ENCODE measurements at regions not wholly inside any gene's neighbourhood (a gene's known extent, or its start where the extent isn't known, plus 50 kb on each side); places are given as distances from the start of the nearest gene placed in this dataset.

DNA sequence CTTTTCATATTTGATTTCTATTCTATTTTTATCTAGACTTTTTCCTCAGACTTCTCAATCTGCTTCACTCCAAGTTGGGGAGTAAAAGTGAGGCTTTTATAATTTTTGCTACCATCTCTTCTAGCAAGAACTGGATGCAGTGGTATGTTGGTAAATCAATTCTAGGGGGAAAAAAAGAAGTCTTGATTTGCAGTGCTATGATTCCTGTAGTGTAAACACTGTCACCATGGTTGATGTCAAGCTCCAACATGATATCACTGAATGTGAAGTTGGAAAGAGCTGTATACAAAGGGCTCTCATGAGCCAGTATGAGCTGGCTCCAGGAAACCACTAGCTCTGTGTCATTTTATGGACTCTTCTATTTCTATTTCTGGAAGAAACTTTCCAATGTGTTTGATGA is 439.2 kb downstream of the NTRK2 start:
- no peaks in the 10 kb centered on the region for H3K9me3 ChIP-seq (ENCODE audit: low read length)
- no peaks in the 10 kb centered on the region for H3K36me3 ChIP-seq (ENCODE audit: low read depth, low read length)
- H2AFZ ChIP-seq (ENCODE audit: low read length): no peak overlapping the region
- TF ChIP-seq EZH2phosphoT487 (IDR thresholded peaks at IDR 0.05; ENCODE audit: borderline replicate concordance, low read length): no peak
- TF ChIP-seq CTCF (conservative IDR thresholded peaks at IDR 0.05; ENCODE audit: low read depth, low read length): no peak
- TF ChIP-seq EZH2 (IDR thresholded peaks at IDR 0.05; ENCODE audit: low read length, unreplicated experiment): no peak
- no TSS peak for BruUV-seq (replicated peaks)
- H3K4me1 ChIP-seq (ENCODE audit: insufficient read depth, low read length): no peaks in the 10 kb centered on the region
- no peaks in the 10 kb centered on the region for H4K20me1 ChIP-seq (ENCODE audit: low read length)
- H3K27me3 ChIP-seq (ENCODE audit: low read length): no peaks in the 10 kb centered on the region
- no peaks in the 10 kb centered on the region for H3K79me2 ChIP-seq (ENCODE audit: low read length)
- POLR2A ChIA-PET (ENCODE audit: unreplicated experiment): no interaction called here
- intact Hi-C loops (cut with micrococcal nuclease): no loop called here
- no peak overlapping the region for H3K4me2 ChIP-seq (ENCODE audit: low read length)
- DNase-seq (no peak), ATAC-seq (no peak)
- H3K9ac ChIP-seq (ENCODE audit: low read length): no peak overlapping the region
- CTCF ChIA-PET: no interaction called here
- no peaks in the 10 kb centered on the region for H3F3A ChIP-seq (ENCODE audit: low read length, unreplicated experiment)
- H3K4me3 ChIP-seq (ENCODE audit: low read length): no peak overlapping the region
- H3K27ac ChIP-seq (ENCODE audit: low read length): no peak overlapping the region
- no peaks in the 10 kb centered on the region for H3K9me2 ChIP-seq (replicated peaks; ENCODE audit: low read length)

DNA sequence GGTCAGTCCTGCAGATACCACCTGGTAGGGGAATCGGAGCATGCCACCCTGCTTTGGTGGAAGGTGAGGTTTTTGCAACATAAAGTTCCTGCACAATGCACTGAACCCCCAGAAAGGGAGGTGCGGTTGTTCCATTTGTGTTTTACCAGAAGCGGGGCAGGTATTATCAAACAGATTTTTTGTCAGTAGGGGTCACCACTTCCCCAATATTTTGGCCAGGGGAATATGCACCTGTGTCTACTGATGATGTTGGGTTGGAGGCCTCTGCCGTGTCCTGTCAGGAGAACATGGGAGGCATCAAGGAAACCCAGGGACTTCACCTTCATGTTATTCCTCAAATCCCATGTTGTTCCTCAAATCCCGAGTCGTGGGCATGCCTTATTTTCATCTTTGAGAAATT is 438.7 kb downstream of the NTRK2 start:
- no peaks in the 10 kb centered on the region for H3K9me2 ChIP-seq (replicated peaks; ENCODE audit: low read length)
- H3F3A ChIP-seq (ENCODE audit: low read length, unreplicated experiment): no peaks in the 10 kb centered on the region
- CTCF ChIA-PET: no interaction called here
- intact Hi-C loops (cut with micrococcal nuclease): no loop called here
- TF ChIP-seq EZH2phosphoT487 (IDR thresholded peaks at IDR 0.05; ENCODE audit: borderline replicate concordance, low read length) (no peak), EZH2 (IDR thresholded peaks at IDR 0.05; ENCODE audit: low read length, unreplicated experiment) (no peak), CTCF (conservative IDR thresholded peaks at IDR 0.05; ENCODE audit: low read depth, low read length) (no peak)
- no peak overlapping the region for H3K9ac ChIP-seq (ENCODE audit: low read length)
- ATAC-seq (no peak), DNase-seq (no peak)
- no peak overlapping the region for H3K4me3 ChIP-seq (ENCODE audit: low read length)
- no peak overlapping the region for H3K4me2 ChIP-seq (ENCODE audit: low read length)
- H3K36me3 ChIP-seq (ENCODE audit: low read depth, low read length): no peaks in the 10 kb centered on the region
- no peaks in the 10 kb centered on the region for H4K20me1 ChIP-seq (ENCODE audit: low read length)
- H3K79me2 ChIP-seq (ENCODE audit: low read length): no peaks in the 10 kb centered on the region
- POLR2A ChIA-PET (ENCODE audit: unreplicated experiment): no interaction called here
- no peak overlapping the region for H2AFZ ChIP-seq (ENCODE audit: low read length)
- H3K27ac ChIP-seq (ENCODE audit: low read length): no peak overlapping the region
- H3K4me1 ChIP-seq (ENCODE audit: insufficient read depth, low read length): no peaks in the 10 kb centered on the region
- H3K9me3 ChIP-seq (ENCODE audit: low read length): no peaks in the 10 kb centered on the region
- BruUV-seq (replicated peaks): no TSS peak
- H3K27me3 ChIP-seq (ENCODE audit: low read length): no peaks in the 10 kb centered on the region

DNA sequence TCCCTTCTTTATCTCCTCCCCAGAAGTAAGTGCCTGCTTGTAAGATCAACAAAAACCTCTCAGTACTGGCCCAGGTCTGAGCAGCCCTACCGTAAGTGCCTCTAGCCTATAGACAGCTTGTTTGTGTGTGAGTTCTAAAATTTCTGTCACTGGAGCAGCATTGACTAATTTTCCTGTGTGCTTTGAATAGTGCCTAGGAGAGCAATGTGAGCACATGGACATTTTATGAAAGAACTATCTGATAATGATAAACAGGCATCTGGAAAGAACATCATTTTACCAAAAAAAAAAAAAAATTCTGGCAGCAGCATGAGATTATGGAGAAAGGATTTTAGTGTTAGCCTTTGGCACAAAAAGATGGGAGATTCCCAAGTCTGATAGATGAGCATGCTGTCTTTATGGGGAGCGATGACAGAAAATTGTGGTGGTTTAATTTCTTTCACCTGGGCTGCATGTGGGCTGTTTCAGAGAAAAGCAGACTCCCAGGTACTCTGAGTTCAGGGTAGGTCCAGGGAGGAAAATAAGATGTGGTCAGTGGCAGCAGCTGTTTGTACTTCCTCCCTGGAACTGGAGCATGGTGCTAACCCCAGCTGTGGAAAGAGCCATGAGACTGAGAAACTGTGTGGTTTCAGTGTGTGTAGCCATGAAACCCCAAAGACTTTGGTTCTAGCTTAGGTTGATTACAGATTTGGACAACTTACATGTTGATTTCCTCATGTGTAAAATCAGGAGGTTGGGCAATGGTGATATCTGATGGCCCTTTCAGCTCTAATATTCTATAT is 419.9 kb downstream of the NTRK2 start:
- Histone ChIP-seq H3K79me2 (ENCODE audit: low read length) (no peaks in the 10 kb centered on the region), H4K20me1 (ENCODE audit: low read length) (no peaks in the 10 kb centered on the region), H3K9me2 (replicated peaks; ENCODE audit: low read length) (no peaks in the 10 kb centered on the region), H3K36me3 (ENCODE audit: low read depth, low read length) (no peaks in the 10 kb centered on the region), H3K9me3 (ENCODE audit: low read length) (no peaks in the 10 kb centered on the region), H3K27ac (ENCODE audit: low read length) (no peak overlapping the region), H3K4me3 (ENCODE audit: low read length) (no peak overlapping the region), H3F3A (ENCODE audit: low read length, unreplicated experiment) (no peaks in the 10 kb centered on the region), H3K4me2 (ENCODE audit: low read length) (no peak overlapping the region), H3K9ac (ENCODE audit: low read length) (no peak overlapping the region), H2AFZ (ENCODE audit: low read length) (no peak overlapping the region), H3K4me1 (ENCODE audit: insufficient read depth, low read length) (no peaks in the 10 kb centered on the region), H3K27me3 (ENCODE audit: low read length) (no peaks in the 10 kb centered on the region)
- CTCF ChIA-PET: no interaction called here
- intact Hi-C loops (cut with micrococcal nuclease): no loop called here
- BruUV-seq (replicated peaks): no TSS peak
- POLR2A ChIA-PET (ENCODE audit: unreplicated experiment): no interaction called here
- DNase-seq (no peak), ATAC-seq (no peak)
- no peak for TF ChIP-seq CTCF (conservative IDR thresholded peaks at IDR 0.05; ENCODE audit: low read depth, low read length)
- no peak for TF ChIP-seq EZH2phosphoT487 (IDR thresholded peaks at IDR 0.05; ENCODE audit: borderline replicate concordance, low read length)
- TF ChIP-seq EZH2 (IDR thresholded peaks at IDR 0.05; ENCODE audit: low read length, unreplicated experiment): no peak

Measured in PC-3 (cell line).